ENCODE measurements at regions not wholly inside any gene's neighbourhood (a gene's known extent, or its start where the extent isn't known, plus 50 kb on each side); places are given as distances from the start of the nearest gene placed in this dataset.

DNA sequence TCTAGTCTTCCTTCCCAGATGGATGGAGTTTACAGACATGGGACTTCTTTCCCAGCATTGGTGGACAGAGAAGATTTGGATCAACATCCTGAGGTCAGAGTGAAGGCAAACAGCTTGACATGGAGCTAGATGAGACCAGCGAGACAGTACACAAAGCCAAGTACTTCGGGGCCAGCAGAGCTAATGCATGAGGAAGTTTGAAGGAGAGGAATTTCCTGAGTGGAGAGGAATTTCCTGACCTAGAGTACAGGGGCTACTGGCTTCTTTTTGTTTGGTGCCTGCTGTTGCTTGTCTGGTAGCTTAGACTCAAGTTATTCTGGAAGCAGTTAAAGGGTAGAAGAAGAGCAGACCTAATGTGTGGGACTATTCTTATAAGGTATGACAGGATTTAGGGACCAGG lies 69.1 kb upstream of the EOLA2 start:
- 22 to 34% methylated on average over 2 of the region's 2 CpGs for WGBS, 2 donors
- ATAC-seq (ENCODE audit: insufficient read depth, low FRiP score): no peak
- TF ChIP-seq, protein P1, sequence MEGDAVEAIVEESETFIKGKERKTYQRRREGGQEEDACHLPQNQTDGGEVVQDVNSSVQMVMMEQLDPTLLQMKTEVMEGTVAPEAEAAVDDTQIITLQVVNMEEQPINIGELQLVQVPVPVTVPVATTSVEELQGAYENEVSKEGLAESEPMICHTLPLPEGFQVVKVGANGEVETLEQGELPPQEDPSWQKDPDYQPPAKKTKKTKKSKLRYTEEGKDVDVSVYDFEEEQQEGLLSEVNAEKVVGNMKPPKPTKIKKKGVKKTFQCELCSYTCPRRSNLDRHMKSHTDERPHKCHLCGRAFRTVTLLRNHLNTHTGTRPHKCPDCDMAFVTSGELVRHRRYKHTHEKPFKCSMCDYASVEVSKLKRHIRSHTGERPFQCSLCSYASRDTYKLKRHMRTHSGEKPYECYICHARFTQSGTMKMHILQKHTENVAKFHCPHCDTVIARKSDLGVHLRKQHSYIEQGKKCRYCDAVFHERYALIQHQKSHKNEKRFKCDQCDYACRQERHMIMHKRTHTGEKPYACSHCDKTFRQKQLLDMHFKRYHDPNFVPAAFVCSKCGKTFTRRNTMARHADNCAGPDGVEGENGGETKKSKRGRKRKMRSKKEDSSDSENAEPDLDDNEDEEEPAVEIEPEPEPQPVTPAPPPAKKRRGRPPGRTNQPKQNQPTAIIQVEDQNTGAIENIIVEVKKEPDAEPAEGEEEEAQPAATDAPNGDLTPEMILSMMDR (IDR thresholded peaks at IDR 0.05; ENCODE audit: control extremely low read depth, extremely low read depth): no peak
- Histone ChIP-seq H3K4me1 (ENCODE audit: control insufficient read depth in 5 of 5, insufficient read depth in 5 of 5, low read length in 5 of 5) (no peaks in the 10 kb centered on the region), H3K27ac (ENCODE audit: low read depth in 1 of 2, low read length in 1 of 2) (no peak overlapping the region), H3K4me3 (no peak overlapping the region), H3K27me3 (ENCODE audit: control insufficient read depth in 3 of 3, insufficient read depth in 3 of 3, low read length in 2 of 3) (no peaks in the 10 kb centered on the region), H3K9me3 (ENCODE audit: control insufficient read depth in 4 of 4, insufficient read depth in 3 of 4, low read length in 3 of 4) (no peaks in the 10 kb centered on the region), H3K9ac (ENCODE audit: insufficient read depth in 1 of 2, low read length in 2 of 2) (no peak overlapping the region), H3K36me3 (ENCODE audit: control insufficient read depth in 4 of 4, insufficient read depth in 4 of 4, low read length in 4 of 4) (no peaks in the 10 kb centered on the region)
- DNase-seq: no peak

DNA sequence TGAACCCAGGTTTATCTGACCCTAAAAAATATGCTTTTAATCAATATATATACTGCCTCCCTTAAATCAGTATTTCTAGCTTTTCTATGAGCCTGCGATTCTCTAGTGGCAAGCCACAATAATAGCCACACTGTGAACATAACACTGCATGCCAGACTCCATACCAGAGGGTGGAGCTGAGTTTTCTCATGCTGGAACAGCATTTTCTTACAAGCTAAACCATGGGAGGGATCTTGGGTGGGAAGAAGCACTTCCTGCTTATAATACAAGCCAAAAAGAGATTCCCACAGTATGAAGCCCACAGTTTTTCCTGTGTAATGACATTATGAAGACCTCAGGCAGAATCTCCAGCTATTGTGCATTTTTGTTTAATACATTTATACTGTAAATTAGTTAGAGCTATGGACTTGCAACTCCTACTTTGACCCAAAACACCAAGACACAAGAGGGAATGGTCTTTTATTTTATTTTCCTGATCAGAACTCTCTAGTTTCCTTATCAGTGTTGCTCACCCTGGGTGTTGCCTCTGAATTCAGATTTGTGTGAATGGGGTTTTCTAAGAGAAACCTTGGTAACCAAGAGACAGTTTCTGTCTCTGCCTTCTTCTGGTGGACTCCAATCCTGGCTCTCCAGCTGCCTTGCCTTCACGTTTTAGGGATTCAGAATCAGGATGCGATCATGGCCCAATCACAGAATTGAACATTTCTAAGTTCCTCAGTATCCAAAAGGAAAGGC lies 74.5 kb upstream of the EOLA2 start:
- H3K9ac ChIP-seq (ENCODE audit: insufficient read depth in 1 of 2, low read length in 2 of 2): no peak overlapping the region
- no peaks in the 10 kb centered on the region for H3K9me3 ChIP-seq (ENCODE audit: control insufficient read depth in 4 of 4, insufficient read depth in 3 of 4, low read length in 3 of 4)
- ATAC-seq (ENCODE audit: insufficient read depth, low FRiP score) (no peak), DNase-seq (no peak)
- H3K27me3 ChIP-seq (ENCODE audit: control insufficient read depth in 3 of 3, insufficient read depth in 3 of 3, low read length in 2 of 3): no peaks in the 10 kb centered on the region
- H3K27ac ChIP-seq (ENCODE audit: low read depth in 1 of 2, low read length in 1 of 2): no peak overlapping the region
- TF ChIP-seq, protein P1 (IDR thresholded peaks at IDR 0.05; ENCODE audit: control extremely low read depth, extremely low read depth): no peak
- H3K36me3 ChIP-seq (ENCODE audit: control insufficient read depth in 4 of 4, insufficient read depth in 4 of 4, low read length in 4 of 4): no peaks in the 10 kb centered on the region
- 72 to 81% methylated on average over 3 of the region's 3 CpGs for WGBS, 2 donors
- H3K4me3 ChIP-seq: no peak overlapping the region
- no peaks in the 10 kb centered on the region for H3K4me1 ChIP-seq (ENCODE audit: control insufficient read depth in 5 of 5, insufficient read depth in 5 of 5, low read length in 5 of 5)

DNA sequence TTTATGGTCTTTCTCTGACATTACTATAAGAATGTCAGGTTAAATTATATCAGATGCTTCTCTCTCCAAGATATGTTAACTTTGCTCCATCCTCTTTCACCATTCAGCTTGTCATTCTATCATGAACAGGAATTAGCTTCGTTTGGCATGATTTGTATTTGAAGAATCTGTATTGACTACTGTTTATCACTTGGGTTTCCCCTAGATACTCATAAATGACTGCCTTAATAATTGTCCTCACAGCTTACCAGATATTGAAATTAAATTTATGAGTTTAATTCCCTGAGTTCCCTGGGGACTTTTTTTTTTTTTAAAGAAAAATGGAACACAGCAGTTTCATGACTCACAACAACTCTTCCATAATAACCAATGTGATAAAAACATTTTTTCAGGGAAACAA lies 76.2 kb upstream of the EOLA2 start:
- no peaks in the 10 kb centered on the region for H3K36me3 ChIP-seq (ENCODE audit: control insufficient read depth in 4 of 4, insufficient read depth in 4 of 4, low read length in 4 of 4)
- no peak overlapping the region for H3K27ac ChIP-seq (ENCODE audit: low read depth in 1 of 2, low read length in 1 of 2)
- no peak overlapping the region for H3K4me3 ChIP-seq
- WGBS, 2 donors: 48 to 100% methylated on average over 1 of the region's 1 CpG
- ATAC-seq (ENCODE audit: insufficient read depth, low FRiP score) (no peak), DNase-seq (no peak)
- no peaks in the 10 kb centered on the region for H3K27me3 ChIP-seq (ENCODE audit: control insufficient read depth in 3 of 3, insufficient read depth in 3 of 3, low read length in 2 of 3)
- peaks cover 0 to 1% (median 0%) of the 10 kb centered on the region in 5 donors for H3K4me1 ChIP-seq (ENCODE audit: control insufficient read depth in 5 of 5, insufficient read depth in 5 of 5, low read length in 5 of 5)
- H3K9ac ChIP-seq (ENCODE audit: insufficient read depth in 1 of 2, low read length in 2 of 2): no peak overlapping the region
- no peaks in the 10 kb centered on the region for H3K9me3 ChIP-seq (ENCODE audit: control insufficient read depth in 4 of 4, insufficient read depth in 3 of 4, low read length in 3 of 4)
- TF ChIP-seq, protein P1 (IDR thresholded peaks at IDR 0.05; ENCODE audit: control extremely low read depth, extremely low read depth): no peak

DNA sequence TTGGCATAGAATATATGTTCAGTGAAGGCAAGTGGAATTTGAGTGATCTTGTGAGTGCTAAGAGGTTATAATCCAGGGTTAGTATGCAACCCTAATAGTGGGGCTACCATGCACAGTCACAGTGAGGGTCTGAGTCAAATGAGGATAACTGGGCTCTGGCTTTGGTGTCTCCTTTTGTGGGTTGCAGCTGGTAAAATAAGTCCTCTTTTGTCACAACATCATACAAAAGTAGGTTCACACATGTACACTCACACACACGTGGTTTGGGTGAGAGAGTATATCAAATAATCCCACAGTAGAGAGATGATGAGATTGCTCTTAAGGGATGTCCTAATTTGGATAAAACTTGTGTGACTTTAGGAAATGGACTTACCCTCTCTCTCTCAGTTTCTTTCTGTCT lies 79.6 kb upstream of the EOLA2 start:
- whole genome bisulfite sequencing, 2 donors: 45 to 93% methylated on average over 1 of the region's 1 CpG
- no peak for ATAC-seq (ENCODE audit: insufficient read depth, low FRiP score)

More for the DNA sequence above, 79.6 kb upstream of the EOLA2 start:
- TF ChIP-seq, protein P1 (IDR thresholded peaks at IDR 0.05; ENCODE audit: control extremely low read depth, extremely low read depth): no peak
- peaks cover 0 to 1% (median 0%) of the 10 kb centered on the region in 5 donors for H3K4me1 ChIP-seq (ENCODE audit: control insufficient read depth in 5 of 5, insufficient read depth in 5 of 5, low read length in 5 of 5)
- H3K4me3 ChIP-seq: no peak overlapping the region
- H3K27me3 ChIP-seq (ENCODE audit: control insufficient read depth in 3 of 3, insufficient read depth in 3 of 3, low read length in 2 of 3): no peaks in the 10 kb centered on the region
- DNase-seq: no peak
- no peak overlapping the region for H3K9ac ChIP-seq (ENCODE audit: insufficient read depth in 1 of 2, low read length in 2 of 2)
- no peak overlapping the region for H3K27ac ChIP-seq (ENCODE audit: low read depth in 1 of 2, low read length in 1 of 2)
- H3K36me3 ChIP-seq (ENCODE audit: control insufficient read depth in 4 of 4, insufficient read depth in 4 of 4, low read length in 4 of 4): no peaks in the 10 kb centered on the region
- H3K9me3 ChIP-seq (ENCODE audit: control insufficient read depth in 4 of 4, insufficient read depth in 3 of 4, low read length in 3 of 4): peaks cover 0 to 2% (median 0%) of the 10 kb centered on the region in 4 donors
